Lower lobe of right lung (tissue), 2 donors: ENCODE measurements at regions not wholly inside any gene's neighbourhood (a gene's known extent, or its start where the extent isn't known, plus 50 kb on each side); places are given as distances from the start of the nearest gene placed in this dataset.

Experiments used
- ATAC-seq, 2 donors: fragments of 200-7000 bp; cut with Tn5 transposase; one replicate each; pipeline ENCODE4 v1.9.1; 2020 to 2022; ENCODE audit warnings: mild to moderate bottlenecking in 2 of 2, moderate library complexity in 2 of 2
- DNase-seq: peaks from one replicate; pipeline ENCODE4 v3.0.0-alpha.2; 2020
- H3K27ac ChIP-seq: fragments of 200-600 bp; one replicate; pipeline ENCODE4 v1.8.0; 2022
- H3K27me3 ChIP-seq: fragments of 200-600 bp; one replicate; pipeline ENCODE4 v1.8.0; 2022; ENCODE audit warnings: low read depth
- H3K36me3 ChIP-seq: fragments of 200-600 bp; one replicate; pipeline ENCODE4 v1.8.0; 2022; ENCODE audit warnings: mild to moderate bottlenecking
- H3K4me1 ChIP-seq: fragments of 200-600 bp; one replicate; pipeline ENCODE4 v1.8.0; 2022
- H3K4me3 ChIP-seq: fragments of 200-600 bp; one replicate; pipeline ENCODE4 v1.8.0; 2022; ENCODE audit warnings: mild to moderate bottlenecking
- H3K9me3 ChIP-seq: fragments of 200-600 bp; one replicate; pipeline ENCODE4 v1.8.0; 2022
- intact Hi-C: fragments of 100-400 bp; cut with DNase I; formaldehyde crosslinking; loops from one replicate; pipeline ENCODE4 v1.11.0; 2022
- TF ChIP-seq, protein P1 (sequence below): fragments of 200-600 bp; IDR thresholded peaks from one replicate; pipeline ENCODE4 v1.8.0; 2022; ENCODE audit warnings: antibody characterized with exemption, mild to moderate bottlenecking
- donor health status: DM: no; HTN: yes; CAD: no; lungs with severe emphysema.

DNA sequence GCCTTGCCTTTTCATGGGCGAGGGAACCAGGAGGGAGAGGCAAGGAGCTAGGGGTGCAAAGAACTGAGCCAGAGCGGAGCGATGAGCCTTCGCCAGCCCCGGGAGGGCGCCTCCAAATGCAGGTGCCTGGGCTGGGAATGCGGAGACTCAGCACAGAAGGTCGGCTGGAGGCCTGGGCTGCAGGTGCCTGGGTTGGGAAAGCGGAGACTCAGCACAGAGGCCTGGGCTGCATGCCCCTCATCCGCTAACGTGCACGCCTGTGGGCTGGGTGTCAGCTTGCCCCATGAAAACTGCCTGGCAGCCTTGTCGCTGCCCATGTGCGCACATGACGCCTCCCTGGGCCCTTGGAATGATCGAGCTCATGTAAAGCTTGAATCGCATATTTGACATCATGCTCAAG, 51.8 kb downstream of the POM121L12 start:
- Histone ChIP-seq H3K4me1 (no peaks in the 10 kb centered on the region), H3K4me3 (no peak overlapping the region), H3K27ac (no peak overlapping the region), H3K9me3 (no peaks in the 10 kb centered on the region), H3K27me3 (no peaks in the 10 kb centered on the region), H3K36me3 (no peaks in the 10 kb centered on the region)
- ATAC-seq (no peak), DNase-seq (no peak)
- intact Hi-C loops: no loop called here
- TF ChIP-seq, protein P1, sequence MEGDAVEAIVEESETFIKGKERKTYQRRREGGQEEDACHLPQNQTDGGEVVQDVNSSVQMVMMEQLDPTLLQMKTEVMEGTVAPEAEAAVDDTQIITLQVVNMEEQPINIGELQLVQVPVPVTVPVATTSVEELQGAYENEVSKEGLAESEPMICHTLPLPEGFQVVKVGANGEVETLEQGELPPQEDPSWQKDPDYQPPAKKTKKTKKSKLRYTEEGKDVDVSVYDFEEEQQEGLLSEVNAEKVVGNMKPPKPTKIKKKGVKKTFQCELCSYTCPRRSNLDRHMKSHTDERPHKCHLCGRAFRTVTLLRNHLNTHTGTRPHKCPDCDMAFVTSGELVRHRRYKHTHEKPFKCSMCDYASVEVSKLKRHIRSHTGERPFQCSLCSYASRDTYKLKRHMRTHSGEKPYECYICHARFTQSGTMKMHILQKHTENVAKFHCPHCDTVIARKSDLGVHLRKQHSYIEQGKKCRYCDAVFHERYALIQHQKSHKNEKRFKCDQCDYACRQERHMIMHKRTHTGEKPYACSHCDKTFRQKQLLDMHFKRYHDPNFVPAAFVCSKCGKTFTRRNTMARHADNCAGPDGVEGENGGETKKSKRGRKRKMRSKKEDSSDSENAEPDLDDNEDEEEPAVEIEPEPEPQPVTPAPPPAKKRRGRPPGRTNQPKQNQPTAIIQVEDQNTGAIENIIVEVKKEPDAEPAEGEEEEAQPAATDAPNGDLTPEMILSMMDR: no peak

DNA sequence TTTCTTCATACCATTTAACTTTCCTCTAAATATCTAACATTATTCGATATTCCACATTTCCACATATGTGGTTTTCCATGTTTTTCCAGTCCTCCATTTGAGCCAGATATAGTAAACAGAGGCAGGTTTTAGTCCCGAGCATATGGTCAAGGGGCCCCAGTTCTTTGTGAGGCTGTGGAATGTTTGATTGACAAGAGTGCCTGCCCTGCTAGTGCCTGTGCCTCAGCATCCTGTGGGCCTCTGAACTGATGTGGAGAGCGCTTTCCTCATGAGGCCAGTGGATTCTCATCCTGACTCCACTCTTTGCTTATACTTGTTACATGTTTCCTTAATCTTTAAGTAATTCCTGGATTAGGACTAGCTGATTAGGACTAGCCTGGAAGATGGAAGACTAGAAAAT, 58.8 kb downstream of the POM121L12 start:
- H3K9me3 ChIP-seq: no peaks in the 10 kb centered on the region
- H3K4me3 ChIP-seq: no peak overlapping the region
- TF ChIP-seq, protein P1: no peak
- intact Hi-C loops: no loop called here
- DNase-seq (no peak), ATAC-seq (no peak)
- no peaks in the 10 kb centered on the region for H3K4me1 ChIP-seq
- no peak overlapping the region for H3K27ac ChIP-seq
- no peaks in the 10 kb centered on the region for H3K36me3 ChIP-seq
- H3K27me3 ChIP-seq: no peaks in the 10 kb centered on the region

DNA sequence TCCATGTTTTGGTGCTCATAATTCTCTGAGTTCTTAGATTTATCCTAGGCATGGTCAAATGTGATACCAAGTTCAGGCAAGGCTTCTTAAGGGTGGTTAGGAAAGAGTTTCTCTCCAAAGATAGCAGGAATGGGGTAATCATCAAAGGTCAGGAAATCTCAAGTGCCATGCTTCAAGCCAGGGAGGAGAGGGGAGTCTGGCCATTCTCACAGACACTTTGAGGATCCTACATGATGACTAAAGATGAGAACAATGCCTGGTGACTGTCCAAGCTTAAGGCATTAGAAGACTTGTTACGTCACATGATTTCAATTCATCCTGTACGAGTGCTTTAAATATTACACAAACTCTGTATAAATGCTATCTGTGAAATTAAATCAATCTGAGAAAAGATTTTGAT, 59.4 kb downstream of the POM121L12 start:
- H3K27ac ChIP-seq: no peak overlapping the region
- TF ChIP-seq, protein P1: no peak
- no peak for ATAC-seq

DNA sequence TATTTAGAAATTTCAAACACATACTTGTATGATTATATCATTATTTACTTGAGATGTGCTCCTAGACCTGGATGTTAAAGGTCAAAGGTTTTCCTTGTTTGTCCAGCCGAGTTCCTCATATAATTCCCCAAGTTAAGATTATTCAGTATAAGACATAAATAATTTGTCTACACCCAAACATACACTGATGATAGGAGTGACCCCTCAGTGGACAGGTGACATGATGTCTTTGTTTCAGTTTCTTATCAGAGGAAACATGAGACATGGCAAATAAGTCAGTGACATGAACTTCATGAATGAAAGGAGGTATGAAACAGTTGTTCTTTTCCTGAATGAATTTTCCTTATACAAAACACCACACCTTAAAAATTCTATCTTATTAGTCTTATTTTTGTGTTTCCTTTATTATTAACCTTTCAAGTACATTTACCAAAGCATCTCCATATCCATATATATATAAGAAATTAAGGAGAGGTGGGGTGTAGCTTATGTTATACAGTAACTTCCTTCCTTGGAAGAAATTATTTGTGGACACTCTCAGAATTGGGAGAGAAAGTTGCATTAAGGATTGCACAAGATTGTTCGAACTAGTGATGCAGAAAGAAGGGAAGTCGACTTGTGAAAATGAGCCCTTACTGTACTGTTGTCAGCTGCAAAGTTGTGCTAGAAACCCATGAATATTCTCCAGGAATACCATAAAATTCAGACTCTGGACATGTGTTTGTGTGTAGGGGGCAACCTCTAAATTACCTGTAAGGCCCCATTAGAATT, 60.5 kb downstream of the POM121L12 start:
- ATAC-seq: no peak
- DNase-seq: no peak
- Histone ChIP-seq H3K36me3 (no peaks in the 10 kb centered on the region), H3K27ac (no peak overlapping the region), H3K4me3 (no peak overlapping the region), H3K4me1 (no peaks in the 10 kb centered on the region), H3K27me3 (no peaks in the 10 kb centered on the region), H3K9me3 (no peaks in the 10 kb centered on the region)
- TF ChIP-seq, protein P1: no peak
- intact Hi-C loops: no loop called here

More for the DNA sequence above, 59.4 kb downstream of the POM121L12 start:
- Histone ChIP-seq H3K4me3 (no peak overlapping the region), H3K4me1 (no peaks in the 10 kb centered on the region), H3K36me3 (no peaks in the 10 kb centered on the region), H3K27me3 (no peaks in the 10 kb centered on the region), H3K9me3 (no peaks in the 10 kb centered on the region)
- DNase-seq: no peak
- intact Hi-C loops: no loop called here

DNA sequence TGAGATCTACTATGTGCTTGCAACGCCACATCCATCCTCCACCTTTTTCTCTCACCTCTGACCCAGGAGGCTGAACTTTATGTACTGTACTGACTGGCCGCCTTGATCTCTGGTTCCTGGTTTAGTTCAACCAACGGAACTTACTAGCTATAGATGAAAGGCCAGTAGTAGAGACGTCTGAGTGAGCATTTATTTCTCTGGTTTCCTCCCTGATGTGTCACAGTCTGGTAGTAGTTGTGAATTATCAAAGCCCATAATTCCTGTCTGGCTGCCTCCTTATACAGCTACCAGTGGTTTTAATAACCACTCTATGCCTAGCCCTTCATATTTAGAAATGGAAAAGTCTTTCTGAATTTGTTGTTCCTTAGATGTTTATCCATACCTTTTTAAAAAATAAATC, 64.7 kb downstream of the POM121L12 start:
- ATAC-seq (no peak), DNase-seq (no peak)
- no peak overlapping the region for H3K4me3 ChIP-seq
- no peak overlapping the region for H3K27ac ChIP-seq
- TF ChIP-seq, protein P1: no peak
- no peaks in the 10 kb centered on the region for H3K9me3 ChIP-seq
- no peaks in the 10 kb centered on the region for H3K36me3 ChIP-seq
- intact Hi-C loops: no loop called here
- no peaks in the 10 kb centered on the region for H3K27me3 ChIP-seq
- no peaks in the 10 kb centered on the region for H3K4me1 ChIP-seq
